ENCODE measurements at regions not wholly inside any gene's neighbourhood (a gene's known extent, or its start where the extent isn't known, plus 50 kb on each side); places are given as distances from the start of the nearest gene placed in this dataset.

DNA sequence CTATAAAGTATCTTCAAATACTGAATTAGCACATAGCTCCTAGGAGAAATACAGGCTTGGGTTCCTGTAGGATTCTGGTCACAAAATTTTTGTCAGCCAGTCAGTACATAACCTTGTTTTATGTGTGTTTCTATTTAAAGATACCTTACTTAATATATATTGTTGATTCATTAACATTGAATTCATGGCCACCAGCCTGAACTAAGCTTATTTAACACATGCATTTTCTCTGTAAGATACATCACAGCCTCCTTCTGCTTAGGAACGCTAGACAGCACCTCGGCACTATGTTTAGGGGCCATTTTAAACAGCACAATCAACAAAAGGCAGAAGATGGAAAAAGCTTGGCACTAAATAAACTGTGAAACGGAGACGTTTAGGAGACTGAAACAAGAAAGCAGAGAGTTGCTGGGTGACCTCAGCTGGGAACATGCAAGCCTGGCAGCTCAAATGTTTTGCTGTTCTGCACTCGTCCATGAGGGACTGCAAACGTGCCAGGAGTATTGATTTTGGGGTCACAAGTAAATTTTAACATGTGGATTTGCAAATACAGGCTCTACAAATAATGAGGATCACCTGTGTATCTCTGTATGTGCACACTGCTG, 432.2 kb upstream of the TPM1 start:
- intact Hi-C loops (cut with DNase I): no loop called here
- no peak for DNase-seq (ENCODE audit: extremely low spot score in 2 of 2)
- Histone ChIP-seq H3K27ac (peak overlapping the region; percentile 15), H3K36me3 (no peaks in the 10 kb centered on the region), H3K4me3 (no peak overlapping the region), H3K9me3 (no peaks in the 10 kb centered on the region), H3K4me1 (peaks cover 29% of the 10 kb centered on the region), H3K27me3 (no peaks in the 10 kb centered on the region)
- TF ChIP-seq POLR2A (IDR thresholded peaks at IDR 0.05): no peak
- no peak for TF ChIP-seq POLR2AphosphoS5 (IDR thresholded peaks at IDR 0.05; ENCODE audit: insufficient read depth in 1 of 2, low read depth in 1 of 2)
- TF ChIP-seq, protein P1, sequence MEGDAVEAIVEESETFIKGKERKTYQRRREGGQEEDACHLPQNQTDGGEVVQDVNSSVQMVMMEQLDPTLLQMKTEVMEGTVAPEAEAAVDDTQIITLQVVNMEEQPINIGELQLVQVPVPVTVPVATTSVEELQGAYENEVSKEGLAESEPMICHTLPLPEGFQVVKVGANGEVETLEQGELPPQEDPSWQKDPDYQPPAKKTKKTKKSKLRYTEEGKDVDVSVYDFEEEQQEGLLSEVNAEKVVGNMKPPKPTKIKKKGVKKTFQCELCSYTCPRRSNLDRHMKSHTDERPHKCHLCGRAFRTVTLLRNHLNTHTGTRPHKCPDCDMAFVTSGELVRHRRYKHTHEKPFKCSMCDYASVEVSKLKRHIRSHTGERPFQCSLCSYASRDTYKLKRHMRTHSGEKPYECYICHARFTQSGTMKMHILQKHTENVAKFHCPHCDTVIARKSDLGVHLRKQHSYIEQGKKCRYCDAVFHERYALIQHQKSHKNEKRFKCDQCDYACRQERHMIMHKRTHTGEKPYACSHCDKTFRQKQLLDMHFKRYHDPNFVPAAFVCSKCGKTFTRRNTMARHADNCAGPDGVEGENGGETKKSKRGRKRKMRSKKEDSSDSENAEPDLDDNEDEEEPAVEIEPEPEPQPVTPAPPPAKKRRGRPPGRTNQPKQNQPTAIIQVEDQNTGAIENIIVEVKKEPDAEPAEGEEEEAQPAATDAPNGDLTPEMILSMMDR (IDR thresholded peaks at IDR 0.05): no peak

DNA sequence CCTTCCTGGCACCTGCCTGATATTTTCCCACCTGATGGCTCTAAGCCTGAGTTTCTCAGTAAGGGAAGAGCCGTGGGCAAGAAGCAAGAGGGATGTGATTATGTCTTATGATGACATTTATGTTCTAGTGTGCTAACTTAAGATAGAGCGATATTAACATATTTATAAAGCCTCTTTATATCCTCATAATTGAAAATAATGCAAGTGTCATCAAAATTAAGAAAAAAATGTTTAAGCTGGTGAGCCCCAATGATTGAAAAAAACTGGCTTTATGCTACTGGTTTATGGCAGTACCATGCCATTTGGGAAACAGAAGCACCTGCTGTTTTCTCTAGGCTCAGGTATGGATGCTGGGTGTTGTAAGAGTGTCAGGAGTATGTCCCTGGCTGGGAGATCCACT, 431.5 kb upstream of the TPM1 start:
- Histone ChIP-seq H3K9me3 (no peaks in the 10 kb centered on the region), H3K4me3 (no peak overlapping the region), H3K27ac (peak overlapping the region; percentile 15), H3K36me3 (no peaks in the 10 kb centered on the region), H3K4me1 (peaks cover 23% of the 10 kb centered on the region), H3K27me3 (no peaks in the 10 kb centered on the region)
- TF ChIP-seq, protein P1 (IDR thresholded peaks at IDR 0.05): no peak
- no peak for TF ChIP-seq POLR2A (IDR thresholded peaks at IDR 0.05)
- no peak for TF ChIP-seq POLR2AphosphoS5 (IDR thresholded peaks at IDR 0.05; ENCODE audit: insufficient read depth in 1 of 2, low read depth in 1 of 2)
- DNase-seq (ENCODE audit: extremely low spot score in 2 of 2): no peak
- intact Hi-C loops (cut with DNase I): no loop called here

DNA sequence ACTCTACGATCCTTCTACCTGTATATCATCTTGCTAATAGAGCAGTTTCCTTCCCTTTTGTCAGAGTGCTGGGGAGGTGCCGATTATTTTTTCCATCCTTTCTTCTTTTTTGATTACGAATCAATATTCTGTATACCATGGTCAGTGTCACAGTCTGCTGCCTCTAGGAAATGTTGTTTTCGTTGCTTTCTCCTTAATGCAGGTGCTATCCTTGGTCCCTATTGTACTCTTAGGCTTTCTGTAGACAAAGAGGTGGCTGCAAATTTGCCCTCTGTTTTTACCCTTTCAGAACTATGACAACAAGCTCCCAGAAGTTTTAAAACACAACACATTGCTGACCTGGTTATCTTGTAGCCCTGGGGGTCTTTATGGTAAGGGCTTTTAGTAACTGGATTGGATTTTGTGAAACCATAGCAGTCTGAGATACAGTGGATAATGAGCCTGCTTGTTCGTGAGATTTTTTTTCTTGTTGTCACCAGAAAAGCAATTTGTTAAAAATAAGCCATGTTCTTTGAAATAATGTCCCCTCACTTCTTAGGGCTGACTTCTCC, 430.3 kb upstream of the TPM1 start:
- Histone ChIP-seq H3K36me3 (no peaks in the 10 kb centered on the region), H3K4me3 (no peak overlapping the region), H3K9me3 (no peaks in the 10 kb centered on the region), H3K27me3 (no peaks in the 10 kb centered on the region), H3K27ac (no peak overlapping the region), H3K4me1 (peaks cover 13% of the 10 kb centered on the region)
- TF ChIP-seq, protein P1 (IDR thresholded peaks at IDR 0.05): no peak
- TF ChIP-seq POLR2AphosphoS5 (IDR thresholded peaks at IDR 0.05; ENCODE audit: insufficient read depth in 1 of 2, low read depth in 1 of 2) (no peak), POLR2A (IDR thresholded peaks at IDR 0.05) (no peak)
- no peak for DNase-seq (ENCODE audit: extremely low spot score in 2 of 2)
- intact Hi-C loops (cut with DNase I): no loop called here

DNA sequence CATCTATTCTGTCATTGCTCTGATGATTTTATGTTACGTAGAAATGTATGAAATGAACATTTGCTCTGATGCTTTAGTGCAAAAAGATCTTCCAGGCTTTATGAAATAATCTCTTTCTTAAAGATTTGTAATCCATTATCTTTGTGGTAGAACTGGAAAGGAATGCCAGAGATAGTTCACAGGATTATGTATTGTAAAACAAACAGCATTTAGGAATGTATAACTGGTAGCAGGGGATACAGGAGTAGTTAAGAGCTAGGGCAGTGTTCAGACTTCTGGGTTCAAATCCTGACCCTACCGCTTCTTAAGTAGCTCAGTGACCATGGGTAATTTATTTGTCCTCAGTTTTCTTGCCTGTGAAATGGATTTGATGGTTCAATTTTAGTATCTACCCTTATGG, 429.8 kb upstream of the TPM1 start:
- H3K36me3 ChIP-seq: no peaks in the 10 kb centered on the region
- intact Hi-C loops (cut with DNase I): no loop called here

DNA sequence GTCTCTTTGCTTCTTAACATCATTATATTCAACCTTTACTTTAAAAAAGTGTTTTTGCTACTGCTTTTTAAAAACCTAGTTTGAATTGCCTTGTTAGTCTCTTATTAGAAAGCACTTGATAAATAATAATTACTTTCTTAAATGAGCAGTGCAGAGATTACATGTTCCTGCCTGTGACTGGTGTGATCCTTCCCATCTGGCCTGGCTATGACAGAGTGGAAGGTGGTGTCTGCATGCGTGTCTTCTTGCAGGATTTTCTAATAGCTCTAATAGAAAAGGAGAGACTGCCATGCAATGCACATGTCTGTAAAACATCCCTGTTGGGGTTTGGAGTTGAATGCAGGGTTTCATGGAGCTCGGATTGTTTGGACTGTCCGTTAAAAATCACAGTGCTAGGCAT, 425.8 kb upstream of the TPM1 start:
- DNase-seq (ENCODE audit: extremely low spot score in 2 of 2): no peak
- Histone ChIP-seq H3K36me3 (no peaks in the 10 kb centered on the region), H3K4me3 (no peak overlapping the region), H3K27ac (no peak overlapping the region), H3K9me3 (no peaks in the 10 kb centered on the region), H3K27me3 (no peaks in the 10 kb centered on the region), H3K4me1 (peaks cover 19% of the 10 kb centered on the region)
- TF ChIP-seq, protein P1 (IDR thresholded peaks at IDR 0.05): no peak
- no peak for TF ChIP-seq POLR2AphosphoS5 (IDR thresholded peaks at IDR 0.05; ENCODE audit: insufficient read depth in 1 of 2, low read depth in 1 of 2)
- TF ChIP-seq POLR2A (IDR thresholded peaks at IDR 0.05): no peak
- intact Hi-C loops (cut with DNase I): no loop called here

More for the DNA sequence above, 429.8 kb upstream of the TPM1 start:
- H3K9me3 ChIP-seq: no peaks in the 10 kb centered on the region
- H3K4me3 ChIP-seq: no peak overlapping the region
- H3K27ac ChIP-seq: no peak overlapping the region
- no peak for DNase-seq (ENCODE audit: extremely low spot score in 2 of 2)
- H3K4me1 ChIP-seq: peaks cover 8% of the 10 kb centered on the region
- TF ChIP-seq, protein P1 (IDR thresholded peaks at IDR 0.05): no peak
- TF ChIP-seq POLR2A (IDR thresholded peaks at IDR 0.05) (no peak), POLR2AphosphoS5 (IDR thresholded peaks at IDR 0.05; ENCODE audit: insufficient read depth in 1 of 2, low read depth in 1 of 2) (no peak)
- H3K27me3 ChIP-seq: no peaks in the 10 kb centered on the region
